NT2/D1 (cell line): ENCODE measurements at regions not wholly inside any gene's neighbourhood (a gene's known extent, or its start where the extent isn't known, plus 50 kb on each side); places are given as distances from the start of the nearest gene placed in this dataset.

ENCODE experiments used
- SUZ12 ChIP-seq: IDR thresholded peaks from 2 replicates; pipeline ENCODE4 v1.6.1; 2011; ENCODE audit not compliant: insufficient read length, insufficient read depth; ENCODE audit errors: extremely low read depth
- YY1 ChIP-seq: IDR thresholded peaks from 2 replicates; pipeline ENCODE4 v1.6.1; 2011; ENCODE audit not compliant: insufficient read length, insufficient read depth
- ZNF274 ChIP-seq: IDR thresholded peaks from 2 replicates; pipeline ENCODE4 v1.6.1; 2011; ENCODE audit warnings: mild to moderate bottlenecking, low read depth, low read length

DNA sequence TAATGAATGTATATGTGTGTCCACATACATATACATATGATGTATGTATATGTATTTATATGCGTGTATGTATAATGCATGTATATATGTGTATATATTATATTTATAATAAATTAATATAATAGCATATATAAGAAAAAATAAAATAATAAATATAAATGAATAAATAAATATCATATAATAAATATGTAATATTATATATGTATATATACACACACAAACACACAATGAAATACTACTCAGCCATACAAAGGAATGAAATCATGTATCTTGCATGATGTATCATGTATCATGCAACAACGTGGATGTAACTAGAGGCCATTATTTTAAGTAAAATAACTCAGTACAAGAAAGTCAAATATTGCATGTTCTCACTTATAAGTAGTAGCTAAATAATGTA is 788.7 kb upstream of the CHORDC1 start:
- TF ChIP-seq ZNF274 (no peak), YY1 (no peak), SUZ12 (no peak)
